Neural cell (in vitro differentiated cells): ENCODE measurements at regions not wholly inside any gene's neighbourhood (a gene's known extent, or its start where the extent isn't known, plus 50 kb on each side); places are given as distances from the start of the nearest gene placed in this dataset.

Experiments
- CTCF ChIP-seq: fragments of 450-650 bp; IDR thresholded peaks from 2 replicates; pipeline ENCODE4 v1.5.1; 2014; ENCODE audit warnings: antibody characterized with exemption, mild to moderate bottlenecking, moderate library complexity; ENCODE audit not compliant: poor library complexity, severe bottlenecking
- EP300 ChIP-seq: fragments of 450-650 bp; conservative IDR thresholded peaks from 2 replicates; pipeline ENCODE4 v1.6.1; 2014; ENCODE audit warnings: antibody characterized with exemption, mild to moderate bottlenecking, moderate library complexity; ENCODE audit not compliant: poor library complexity, severe bottlenecking
- POLR2AphosphoS5 ChIP-seq: IDR thresholded peaks from 2 replicates; pipeline ENCODE4 v1.6.1; 2012
- TAF1 ChIP-seq: IDR thresholded peaks from 2 replicates; pipeline ENCODE4 v1.6.1; 2012; ENCODE audit warnings: low read depth
- TF ChIP-seq, protein P1 (sequence below): IDR thresholded peaks from 2 replicates; pipeline ENCODE4 v1.6.1; 2012; ENCODE audit warnings: borderline replicate concordance

DNA sequence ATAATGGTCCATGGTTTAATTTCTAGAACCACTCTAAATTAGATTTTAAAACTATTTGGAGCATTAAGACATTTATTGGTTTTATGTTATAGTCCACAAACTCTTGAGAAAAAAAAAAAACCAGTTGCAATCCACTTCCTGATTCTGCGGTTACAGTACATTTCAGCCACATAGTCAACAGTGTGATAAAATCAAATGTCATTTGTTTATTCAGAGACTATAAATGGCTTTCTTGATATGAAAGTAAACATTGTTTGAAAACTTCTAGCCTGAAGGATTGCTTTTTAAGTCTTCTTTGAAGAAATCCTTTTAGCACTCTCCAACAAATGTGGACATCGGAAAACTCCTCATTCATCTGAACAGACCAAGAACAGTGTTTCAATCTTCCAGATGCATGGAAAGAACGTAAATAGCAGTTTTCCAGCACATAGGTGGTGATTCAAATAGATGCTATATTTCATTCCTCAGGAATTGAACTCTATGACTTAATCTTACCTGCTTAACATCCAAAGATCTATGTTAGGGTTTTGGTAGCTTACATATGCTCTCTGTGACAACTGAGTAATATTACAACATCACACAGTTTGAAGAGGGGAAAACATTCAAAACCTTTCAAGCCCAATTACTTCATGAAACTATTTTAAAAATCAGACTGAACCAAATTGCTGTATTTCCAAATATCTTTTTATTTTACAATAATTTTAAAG is 87.8 kb upstream of the UBE2E2 start:
- TF ChIP-seq CTCF = no peak
- TF ChIP-seq, protein P1, sequence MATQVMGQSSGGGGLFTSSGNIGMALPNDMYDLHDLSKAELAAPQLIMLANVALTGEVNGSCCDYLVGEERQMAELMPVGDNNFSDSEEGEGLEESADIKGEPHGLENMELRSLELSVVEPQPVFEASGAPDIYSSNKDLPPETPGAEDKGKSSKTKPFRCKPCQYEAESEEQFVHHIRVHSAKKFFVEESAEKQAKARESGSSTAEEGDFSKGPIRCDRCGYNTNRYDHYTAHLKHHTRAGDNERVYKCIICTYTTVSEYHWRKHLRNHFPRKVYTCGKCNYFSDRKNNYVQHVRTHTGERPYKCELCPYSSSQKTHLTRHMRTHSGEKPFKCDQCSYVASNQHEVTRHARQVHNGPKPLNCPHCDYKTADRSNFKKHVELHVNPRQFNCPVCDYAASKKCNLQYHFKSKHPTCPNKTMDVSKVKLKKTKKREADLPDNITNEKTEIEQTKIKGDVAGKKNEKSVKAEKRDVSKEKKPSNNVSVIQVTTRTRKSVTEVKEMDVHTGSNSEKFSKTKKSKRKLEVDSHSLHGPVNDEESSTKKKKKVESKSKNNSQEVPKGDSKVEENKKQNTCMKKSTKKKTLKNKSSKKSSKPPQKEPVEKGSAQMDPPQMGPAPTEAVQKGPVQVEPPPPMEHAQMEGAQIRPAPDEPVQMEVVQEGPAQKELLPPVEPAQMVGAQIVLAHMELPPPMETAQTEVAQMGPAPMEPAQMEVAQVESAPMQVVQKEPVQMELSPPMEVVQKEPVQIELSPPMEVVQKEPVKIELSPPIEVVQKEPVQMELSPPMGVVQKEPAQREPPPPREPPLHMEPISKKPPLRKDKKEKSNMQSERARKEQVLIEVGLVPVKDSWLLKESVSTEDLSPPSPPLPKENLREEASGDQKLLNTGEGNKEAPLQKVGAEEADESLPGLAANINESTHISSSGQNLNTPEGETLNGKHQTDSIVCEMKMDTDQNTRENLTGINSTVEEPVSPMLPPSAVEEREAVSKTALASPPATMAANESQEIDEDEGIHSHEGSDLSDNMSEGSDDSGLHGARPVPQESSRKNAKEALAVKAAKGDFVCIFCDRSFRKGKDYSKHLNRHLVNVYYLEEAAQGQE = no peak
- TF ChIP-seq TAF1 = no peak
- no peak for TF ChIP-seq POLR2AphosphoS5
- no peak for TF ChIP-seq EP300
